Right lobe of liver (tissue), 6 donors: ENCODE measurements at regions not wholly inside any gene's neighbourhood (a gene's known extent, or its start where the extent isn't known, plus 50 kb on each side); places are given as distances from the start of the nearest gene placed in this dataset.

Experiments used
- ATAC-seq, 4 donors: fragments of 200-7000 bp; cut with Tn5 transposase; one replicate each; pipeline ENCODE4 v1.9.1; 2020; ENCODE audit warnings: mild to moderate bottlenecking in 4 of 4, moderate library complexity in 4 of 4
- DNase-seq, 3 donors: peaks; one replicate each; pipeline ENCODE4 v3.0.0-alpha.2; 2020
- H3K27ac ChIP-seq, 3 donors: fragments of 200-600 bp; one replicate each; pipeline ENCODE4 v1.8.0; 2022
- H3K27me3 ChIP-seq, 2 donors: fragments of 200-600 bp; one replicate each; pipeline ENCODE4 v1.8.0; 2022
- H3K36me3 ChIP-seq, 4 donors: fragments of 200-600 bp; sonication (generic) in 1 of 4; one replicate each; pipeline versions ENCODE4 v1.5.1 to v1.8.0; 2017 to 2022; ENCODE audit warnings: control low read depth in 1 of 4
- H3K4me1 ChIP-seq, 4 donors: fragments of 200-600 bp; sonication (generic) in 1 of 4; one replicate each; pipeline versions ENCODE4 v1.5.1 to v1.8.0; 2017 to 2022; ENCODE audit warnings: control low read depth in 1 of 4
- H3K4me3 ChIP-seq, 3 donors: fragments of 200-600 bp; one replicate each; pipeline ENCODE4 v1.8.0; 2022
- H3K9me3 ChIP-seq, 4 donors: fragments of 200-600 bp; sonication (generic) in 1 of 4; one replicate each; pipeline versions ENCODE4 v1.5.1 to v1.8.0; 2017 to 2022; ENCODE audit warnings: control low read depth in 1 of 4
- CTCF ChIP-seq, 4 donors: fragments of 200-600 bp in 3 of 4; fragments of 450-650 bp in 1 of 4; IDR thresholded peaks; one replicate each; pipeline versions ENCODE4 v1.5.1 to v1.8.0; 2016 to 2022; ENCODE audit warnings: antibody characterized with exemption in 4 of 4, mild to moderate bottlenecking in 2 of 4
- POLR2A ChIP-seq: fragments of 450-650 bp; IDR thresholded peaks from one replicate; pipeline ENCODE4 v1.6.1; 2017; ENCODE audit warnings: antibody characterized with exemption, mild to moderate bottlenecking
- WGBS: methylation state at CpG from one replicate; pipeline ENCODE4 v1.1.6; 2018; ENCODE audit warnings: low coverage, low lambda C conversion rate; ENCODE audit not compliant: insufficient coverage; ENCODE audit errors: missing lambda C conversion rate; 5-methylcytosine and 5-hydroxymethylcytosine counted together
- intact Hi-C, 2 donors: fragments of 100-400 bp; cut with DNase I; formaldehyde crosslinking; loops; one replicate each; pipeline versions ENCODE4 v1.11.2 to v1.14.1; 2022
- donor health status: DM: no; HTN: yes; CAD: no.
- donor health status: DM: no; HTN: no; CAD: no.
- donor health status: DM: no; HTN: no; CAD: no.
- donor health status: DM: no; HTN: yes; CAD: no.
- donor health status: DM: no; HTN: yes; CAD: no.

GRCh38 chr5:67318746-67319145 is 122.1 kb upstream of the CD180 start:
- Histone ChIP-seq H3K27me3 (no peaks in the 10 kb centered on the region), H3K4me3 (no peak overlapping the region), H3K36me3 (no peaks in the 10 kb centered on the region), H3K4me1 (no peaks in the 10 kb centered on the region), H3K9me3 (no peaks in the 10 kb centered on the region), H3K27ac (no peak overlapping the region)
- no CpG with 5 or more reads among the region's 15 CpGs for WGBS
- DNase-seq: no peak
- ATAC-seq: peak in 1 of 4 donors; percentile 12
- TF ChIP-seq CTCF (IDR thresholded peaks at IDR 0.05) (no peak), POLR2A (no peak)
- intact Hi-C loops: no loop called here

GRCh38 chr5:67317603-67318002 is 121.0 kb upstream of the CD180 start:
- no peak for TF ChIP-seq POLR2A
- TF ChIP-seq CTCF (IDR thresholded peaks at IDR 0.05): no peak
- no peak overlapping the region for H3K27ac ChIP-seq
- ATAC-seq: no peak
- H3K4me1 ChIP-seq: no peaks in the 10 kb centered on the region
- no peaks in the 10 kb centered on the region for H3K27me3 ChIP-seq
- no peak for DNase-seq
- no peak overlapping the region for H3K4me3 ChIP-seq
- no peaks in the 10 kb centered on the region for H3K9me3 ChIP-seq
- intact Hi-C loops: no loop called here
- H3K36me3 ChIP-seq: no peaks in the 10 kb centered on the region

GRCh38 chr5:67316695-67317094 is 120.1 kb upstream of the CD180 start:
- WGBS: 100% methylated on average over 1 of the region's 1 CpG
- no peak for ATAC-seq
- TF ChIP-seq CTCF (IDR thresholded peaks at IDR 0.05) (no peak), POLR2A (no peak)
- H3K27ac ChIP-seq: no peak overlapping the region
- no peaks in the 10 kb centered on the region for H3K4me1 ChIP-seq
- H3K9me3 ChIP-seq: no peaks in the 10 kb centered on the region
- DNase-seq: no peak
- H3K27me3 ChIP-seq: no peaks in the 10 kb centered on the region
- H3K36me3 ChIP-seq: no peaks in the 10 kb centered on the region
- intact Hi-C loops: no loop called here
- H3K4me3 ChIP-seq: no peak overlapping the region

GRCh38 chr5:67315082-67315989 is 118.7 kb upstream of the CD180 start:
- TF ChIP-seq CTCF (IDR thresholded peaks at IDR 0.05) (no peak), POLR2A (no peak)
- intact Hi-C loops: no loop called here
- no peak overlapping the region for H3K27ac ChIP-seq
- WGBS: 77% methylated on average over 7 of the region's 7 CpGs
- no peaks in the 10 kb centered on the region for H3K27me3 ChIP-seq
- no peaks in the 10 kb centered on the region for H3K9me3 ChIP-seq
- no peak overlapping the region for H3K4me3 ChIP-seq
- no peaks in the 10 kb centered on the region for H3K4me1 ChIP-seq
- no peaks in the 10 kb centered on the region for H3K36me3 ChIP-seq
- DNase-seq: no peak
- peak in 3 of 4 donors; percentile 27 to 34 (median 34) for ATAC-seq
